ENCODE measurements at regions not wholly inside any gene's neighbourhood (a gene's known extent, or its start where the extent isn't known, plus 50 kb on each side); places are given as distances from the start of the nearest gene placed in this dataset.
"Not testable (repeated sequence)": the region's sequence is repeated elsewhere in the genome, so short reads cannot be mapped to it uniquely, and the experiment has no call there.

- TF ChIP-seq POLR2A, CTCF (IDR thresholded peaks at IDR 0.05): not testable (repeated sequence)
Observed at GRCh38 chr2:87495455-87495854, 252.4 kb upstream of the PLGLB2 start.
